GM18858 (cell line): ENCODE measurements at regions not wholly inside any gene's neighbourhood (a gene's known extent, or its start where the extent isn't known, plus 50 kb on each side); places are given as distances from the start of the nearest gene placed in this dataset.

Experiments used
- ATAC-seq: cut with Tn5 transposase; IDR thresholded peaks from one replicate; pipeline ENCODE4 v1.9.1; 2021; ENCODE audit not compliant: unreplicated experiment

- no peak for ATAC-seq
Observed at GRCh38 chr12:34391771-34392581, 369.7 kb downstream of the ALG10 start.

GRCh38 chr12:34392741-34393085 lies 370.4 kb downstream of the ALG10 start:
- no peak for ATAC-seq

DNA sequence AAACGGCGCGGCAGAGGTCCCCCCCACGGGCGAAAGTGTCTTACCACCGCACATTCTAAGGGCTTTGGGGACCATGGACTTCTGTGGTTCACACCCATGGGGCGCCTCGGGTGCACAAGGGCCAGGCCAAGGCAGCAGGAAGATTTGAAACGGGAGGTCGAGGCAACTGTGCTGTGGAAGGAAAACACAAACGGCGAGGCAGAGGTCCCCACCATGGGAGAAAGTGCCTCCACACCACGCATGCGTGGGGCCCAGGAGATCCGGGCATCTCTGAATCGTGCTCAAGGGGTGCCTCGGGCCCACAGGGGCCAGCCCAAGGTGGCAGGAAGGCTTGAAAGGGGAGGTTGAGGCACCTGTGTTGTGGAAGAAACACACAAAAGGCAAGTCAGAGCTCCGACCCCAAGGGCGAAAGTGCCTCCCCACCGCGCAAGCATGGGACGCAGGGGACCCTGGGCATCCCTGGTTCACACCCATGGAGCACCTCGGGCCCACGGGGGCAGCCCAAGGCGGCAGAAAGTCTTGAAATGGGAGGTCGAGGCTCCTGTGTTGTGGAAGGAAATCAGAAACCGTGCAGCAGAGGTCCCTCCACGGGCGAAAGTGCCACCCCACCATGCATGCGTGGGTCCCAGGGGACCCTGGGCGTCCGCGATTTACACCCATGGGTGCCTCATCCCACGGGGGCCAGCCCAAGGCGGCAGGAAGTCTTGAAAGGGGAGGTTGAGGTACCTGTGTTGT lies 371.0 kb downstream of the ALG10 start:
- no peak for ATAC-seq

DNA sequence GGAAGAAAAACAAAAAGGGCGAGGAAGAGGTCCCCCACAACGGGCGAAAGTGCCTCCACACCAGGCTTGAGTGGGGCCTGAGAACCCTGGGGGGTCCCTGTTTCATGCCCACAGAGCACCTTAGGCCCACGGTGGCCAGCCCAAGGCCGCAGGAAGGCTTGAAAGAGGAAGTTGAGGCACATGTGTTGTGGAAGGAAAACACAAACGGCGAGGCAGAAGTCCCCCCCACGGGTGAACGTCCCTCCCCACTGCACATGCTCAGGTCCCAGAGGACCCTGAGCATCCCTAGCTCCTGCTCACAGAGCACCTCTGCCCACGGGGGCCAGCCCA lies 371.5 kb downstream of the ALG10 start:
- ATAC-seq, result no peak

DNA sequence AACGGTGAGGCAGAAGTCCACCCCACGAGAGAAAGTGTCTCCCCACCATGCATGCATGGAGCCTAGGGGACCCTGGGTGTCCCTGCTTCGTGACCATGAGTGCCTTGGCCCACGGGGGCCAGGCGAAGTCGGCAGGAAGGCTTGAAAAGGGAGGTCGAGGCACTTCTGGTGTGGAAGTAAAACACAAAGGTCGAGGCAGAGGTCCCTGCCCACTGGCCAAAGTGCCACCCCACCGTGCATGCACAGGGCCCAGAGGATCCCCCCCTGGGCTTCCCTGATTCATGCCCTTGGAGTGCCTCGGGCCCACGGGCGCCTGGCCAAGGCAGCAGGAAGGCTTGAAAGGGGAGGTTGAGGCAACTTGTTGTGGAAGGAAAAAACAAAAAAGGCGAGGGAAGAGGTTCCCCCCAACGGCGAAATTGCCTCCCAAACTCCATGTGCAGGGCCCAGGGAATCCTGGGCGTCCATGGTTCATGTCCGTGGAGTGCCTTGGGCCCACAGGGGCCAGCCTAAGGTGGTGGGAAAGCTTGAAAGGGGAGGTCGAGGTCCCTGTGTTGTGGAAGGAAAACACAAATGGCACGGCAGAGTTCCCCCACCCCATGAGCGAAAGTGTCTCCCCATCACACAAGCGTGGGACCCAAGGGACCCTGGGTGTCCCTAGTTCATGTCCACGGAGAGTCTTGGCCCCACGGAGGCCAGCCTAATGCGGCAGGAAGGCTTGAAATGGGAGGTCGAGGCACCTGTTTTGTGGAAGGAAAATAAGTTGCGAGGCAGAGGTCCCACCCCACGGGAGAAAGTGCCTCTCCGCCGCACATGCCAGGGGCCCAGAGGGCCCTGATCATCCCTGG lies 372.1 kb downstream of the ALG10 start:
- no peak for ATAC-seq

GRCh38 chr12:34395056-34396005 lies 373.0 kb downstream of the ALG10 start:
- no peak for ATAC-seq

- no peak for ATAC-seq
Observed at GRCh38 chr12:34396006-34396860, 373.9 kb downstream of the ALG10 start.

- no peak for ATAC-seq
Observed at GRCh38 chr12:34396861-34397590, 374.7 kb downstream of the ALG10 start.

GRCh38 chr12:34397591-34398365 lies 375.5 kb downstream of the ALG10 start:
- no peak for ATAC-seq

DNA sequence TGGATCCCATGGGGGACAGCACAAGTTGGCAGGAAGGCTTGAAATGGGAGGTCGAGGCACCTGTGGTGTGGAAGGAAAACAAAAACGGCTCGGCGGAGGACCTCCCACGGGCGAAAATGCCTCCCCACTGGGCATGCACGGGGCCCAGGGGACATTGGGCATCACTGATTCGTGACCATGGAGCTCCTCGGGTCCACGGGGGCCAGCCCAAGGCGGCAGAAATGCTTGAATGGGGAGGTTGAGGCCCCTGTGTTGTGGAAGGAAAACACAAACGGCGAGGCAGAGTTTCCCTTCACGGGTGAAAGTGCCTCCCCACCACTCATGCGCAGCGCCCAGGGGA lies 376.0 kb downstream of the ALG10 start:
- ATAC-seq, result no peak

GRCh38 chr12:34398706-34399630 lies 376.7 kb downstream of the ALG10 start:
- ATAC-seq, result no peak

DNA sequence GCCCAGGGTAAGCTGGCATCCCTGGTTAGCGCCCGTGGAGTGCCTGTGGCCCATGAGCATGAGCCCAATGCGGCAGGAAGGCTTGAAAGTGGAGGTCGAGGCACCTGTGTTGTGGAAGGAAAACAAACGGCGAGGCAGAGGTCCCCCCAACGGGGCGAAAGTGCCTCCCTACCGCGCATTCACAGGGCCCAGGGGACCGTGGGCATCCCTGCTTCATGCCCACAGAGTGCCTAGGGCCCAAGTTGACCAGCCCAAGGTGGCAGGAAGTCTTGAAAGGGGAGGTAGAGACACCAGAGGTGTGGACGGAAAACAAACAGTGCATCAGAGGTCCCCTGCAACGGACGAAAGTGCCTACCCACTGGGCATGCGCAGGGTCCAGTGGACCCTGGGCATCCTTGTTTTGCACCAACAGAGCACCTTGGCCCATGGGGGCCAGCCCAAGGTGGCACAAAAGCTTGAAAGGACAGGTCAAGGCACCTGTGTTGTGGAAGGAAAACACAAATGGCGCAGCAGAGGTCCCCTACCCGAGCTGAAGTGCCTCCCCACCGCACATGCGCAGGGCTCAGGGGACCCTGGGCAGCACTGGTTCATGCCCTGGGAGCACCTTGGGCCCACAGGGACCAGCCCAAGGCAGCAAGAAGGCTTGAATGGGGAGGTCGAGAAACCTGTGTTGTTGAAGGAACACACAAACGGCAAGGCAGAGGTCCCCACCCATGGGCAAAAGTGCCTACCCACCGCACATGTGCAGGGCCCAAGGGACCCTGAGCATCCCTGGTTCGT lies 377.5 kb downstream of the ALG10 start:
- no peak for ATAC-seq

DNA sequence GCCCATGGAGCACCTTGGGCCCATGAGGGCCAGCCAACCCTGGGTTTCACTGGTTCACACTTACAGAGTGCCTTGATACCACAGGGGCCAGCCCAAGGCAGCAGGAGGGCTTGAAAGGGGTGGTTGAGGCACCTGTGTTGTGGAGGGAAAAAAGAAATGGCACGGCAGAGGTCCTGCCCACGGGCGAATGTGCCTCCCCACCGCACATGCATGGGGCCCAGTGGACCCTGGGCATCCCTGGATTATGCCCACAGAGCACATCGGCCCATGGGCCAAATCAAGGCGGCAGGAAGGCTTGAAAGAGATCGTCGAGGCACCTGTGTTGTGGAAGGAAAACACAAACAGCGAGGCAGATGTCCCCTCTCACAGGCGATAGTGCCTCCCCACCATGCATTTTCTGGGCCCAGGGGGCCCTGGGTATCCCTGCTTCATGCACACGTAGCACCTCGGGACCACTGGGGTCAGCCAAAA lies 378.1 kb downstream of the ALG10 start:
- no peak for ATAC-seq

DNA sequence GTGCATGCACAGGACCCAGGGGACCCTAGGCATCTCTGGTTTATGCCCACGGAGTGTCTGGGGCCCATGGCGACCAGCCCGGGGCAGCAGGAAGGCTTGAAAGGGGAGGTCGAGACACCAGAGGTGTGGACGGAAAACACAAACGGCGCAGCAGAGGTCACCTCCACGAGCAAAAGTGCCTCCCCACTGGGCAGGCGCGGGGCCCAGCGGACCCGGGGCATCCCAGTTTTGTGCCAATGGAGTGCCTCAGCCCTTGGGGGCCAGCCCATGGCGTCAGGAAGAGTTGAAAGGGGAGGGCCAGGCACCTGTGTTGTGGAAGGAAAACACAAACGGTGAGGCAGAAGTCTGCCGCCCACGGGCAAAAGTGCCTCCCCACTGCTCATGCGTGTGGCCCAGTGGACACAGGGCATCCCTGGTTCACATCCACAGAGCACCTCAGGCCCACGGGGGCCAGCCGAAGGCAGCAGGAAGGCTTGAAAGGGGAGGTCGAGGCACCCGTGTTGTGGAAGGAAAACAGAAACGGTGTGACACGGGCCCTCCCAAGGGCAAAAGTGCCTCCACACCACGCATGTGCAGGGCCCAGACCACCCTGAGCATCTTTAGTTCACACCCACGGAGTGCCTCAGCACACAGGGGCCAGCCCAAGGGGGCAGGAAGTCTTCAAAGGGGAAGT lies 378.8 kb downstream of the ALG10 start:
- no peak for ATAC-seq

- ATAC-seq, result no peak
Observed at GRCh38 chr12:34401659-34402227, 379.4 kb downstream of the ALG10 start.
